HG02884 (cell line): ENCODE measurements at regions not wholly inside any gene's neighbourhood (a gene's known extent, or its start where the extent isn't known, plus 50 kb on each side); places are given as distances from the start of the nearest gene placed in this dataset.

Experiments
- ATAC-seq: cut with Tn5 transposase; IDR thresholded peaks from one replicate; pipeline ENCODE4 v1.9.1; 2021; ENCODE audit warnings: mild to moderate bottlenecking, moderate library complexity; ENCODE audit not compliant: unreplicated experiment

DNA sequence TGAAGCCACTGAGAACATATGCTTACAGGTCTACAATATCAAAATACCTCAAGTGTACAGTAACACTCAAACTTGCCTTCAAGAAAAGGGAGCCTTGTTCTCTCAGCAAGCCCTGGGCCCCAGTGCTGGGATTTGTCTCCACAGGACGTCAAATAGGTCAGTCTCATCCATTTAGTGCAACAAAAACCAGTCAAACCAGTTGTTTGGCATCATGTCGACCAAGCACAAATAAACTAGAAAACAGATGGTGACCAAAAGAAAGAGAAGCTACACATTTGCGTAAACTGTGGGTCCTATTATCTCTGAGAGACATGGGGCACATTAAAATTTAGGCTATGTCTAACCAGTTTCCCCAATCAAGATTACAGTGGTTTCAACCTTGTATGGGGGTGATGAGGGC is 182.6 kb upstream of the PKDCC start:
- ATAC-seq, result no peak

DNA sequence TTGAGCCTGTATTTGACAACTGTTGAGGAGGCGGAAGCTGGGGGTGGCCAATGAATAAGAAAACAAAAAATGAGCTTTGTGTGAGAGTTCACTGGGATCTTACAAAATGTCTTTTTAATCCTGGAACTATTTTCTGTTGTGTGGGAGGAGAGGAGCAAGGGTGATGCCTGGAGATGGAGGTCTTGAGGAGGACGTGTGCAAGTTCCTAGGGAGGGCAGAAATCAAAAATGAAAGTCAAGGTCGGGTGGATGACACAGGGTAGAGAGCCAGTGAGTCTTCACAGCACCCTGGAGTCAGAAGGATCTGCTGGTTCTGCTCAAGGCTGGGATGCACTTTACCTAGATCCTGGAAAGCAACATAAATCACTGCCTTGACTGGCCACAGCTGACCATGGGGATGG is 180.3 kb upstream of the PKDCC start:
- no peak for ATAC-seq

DNA sequence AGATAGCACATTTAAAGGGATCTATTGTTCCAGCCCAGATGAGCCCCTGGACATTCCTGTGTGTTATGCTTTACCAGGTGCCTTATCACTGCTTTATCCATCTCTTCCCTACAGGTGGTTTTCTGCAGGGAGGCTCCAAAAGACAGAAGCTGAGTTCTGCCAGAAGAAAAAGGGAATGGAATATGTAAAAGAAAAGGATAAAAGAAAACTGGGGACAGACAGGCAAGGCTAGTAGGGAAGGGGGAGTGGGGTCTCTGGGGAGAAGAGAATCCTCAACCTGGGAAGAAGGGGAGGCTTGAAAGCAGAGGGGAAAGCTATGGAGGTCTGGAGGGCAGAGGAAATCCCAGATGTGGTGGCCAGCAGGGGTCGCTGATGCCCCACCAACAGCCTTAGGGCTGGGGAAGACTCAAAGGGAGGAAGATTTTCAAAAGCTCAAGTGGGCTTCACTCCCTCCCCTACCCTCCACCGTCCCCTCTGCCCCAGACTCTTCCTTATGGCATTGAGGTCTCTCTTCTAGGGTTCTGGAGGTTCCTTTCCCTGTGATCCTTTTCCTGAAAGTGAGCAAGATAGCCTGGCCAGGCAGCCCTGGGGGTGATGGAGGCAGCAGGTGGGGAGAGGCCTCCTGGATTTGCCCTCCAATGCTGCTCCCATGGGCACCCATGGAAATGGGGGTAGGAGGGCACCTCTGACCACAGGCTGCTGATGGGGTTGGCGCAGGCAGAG is 178.1 kb upstream of the PKDCC start:
- no peak for ATAC-seq

DNA sequence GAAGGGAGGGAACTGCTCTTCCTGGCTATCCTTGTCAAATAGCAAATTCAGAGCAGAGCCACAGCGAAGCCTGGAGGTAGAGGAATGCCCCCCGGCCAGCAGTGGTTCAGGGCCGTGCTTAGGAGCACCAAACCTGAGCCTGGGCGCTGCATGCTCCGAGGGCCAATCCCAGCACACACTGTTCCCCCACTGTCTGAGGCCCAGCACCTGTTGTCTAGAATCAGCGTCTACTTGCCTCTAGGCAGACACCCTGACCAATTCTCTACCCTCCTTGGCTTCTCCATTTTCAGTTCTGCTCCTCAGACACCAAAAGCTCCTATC is 177.6 kb upstream of the PKDCC start:
- no peak for ATAC-seq

DNA sequence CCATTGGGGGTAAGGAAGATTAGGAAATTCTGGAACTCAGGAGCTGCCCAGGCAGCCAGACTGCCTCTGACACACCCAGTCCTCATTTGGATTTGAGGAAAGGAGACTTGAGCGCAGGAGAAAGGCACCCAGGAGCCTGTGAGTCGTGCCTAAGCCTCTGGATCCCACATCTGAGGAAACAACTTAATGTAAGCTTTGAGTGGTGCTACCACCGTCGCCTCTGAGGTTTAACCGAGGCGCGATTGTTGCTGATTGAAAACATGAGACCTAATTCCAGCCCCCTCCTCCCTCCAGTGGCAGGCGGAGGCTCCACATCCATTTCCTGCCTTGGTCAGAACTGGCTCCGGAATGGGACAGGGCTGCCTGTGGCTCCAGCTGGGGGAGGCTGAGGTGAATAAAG is 176.7 kb upstream of the PKDCC start:
- ATAC-seq, result no peak

DNA sequence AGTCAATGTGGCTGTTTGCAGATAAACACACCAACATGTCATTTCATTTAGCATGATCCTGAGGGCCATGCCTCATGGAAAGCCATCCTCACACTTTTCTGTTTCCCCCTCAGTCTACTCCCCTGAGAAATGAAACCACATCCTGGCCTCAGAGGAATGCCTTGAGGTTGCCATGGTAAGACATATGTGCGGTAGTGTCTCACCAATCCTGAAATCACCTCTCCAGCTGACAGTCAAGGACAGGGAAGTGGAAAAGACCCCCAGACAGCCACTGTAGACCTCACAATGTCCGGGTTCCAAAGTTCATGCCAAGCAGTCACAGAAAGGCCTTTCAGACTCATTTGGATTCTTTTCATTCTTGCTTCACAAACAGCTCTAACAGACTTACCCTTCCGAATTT is 175.2 kb upstream of the PKDCC start:
- ATAC-seq, result no peak

DNA sequence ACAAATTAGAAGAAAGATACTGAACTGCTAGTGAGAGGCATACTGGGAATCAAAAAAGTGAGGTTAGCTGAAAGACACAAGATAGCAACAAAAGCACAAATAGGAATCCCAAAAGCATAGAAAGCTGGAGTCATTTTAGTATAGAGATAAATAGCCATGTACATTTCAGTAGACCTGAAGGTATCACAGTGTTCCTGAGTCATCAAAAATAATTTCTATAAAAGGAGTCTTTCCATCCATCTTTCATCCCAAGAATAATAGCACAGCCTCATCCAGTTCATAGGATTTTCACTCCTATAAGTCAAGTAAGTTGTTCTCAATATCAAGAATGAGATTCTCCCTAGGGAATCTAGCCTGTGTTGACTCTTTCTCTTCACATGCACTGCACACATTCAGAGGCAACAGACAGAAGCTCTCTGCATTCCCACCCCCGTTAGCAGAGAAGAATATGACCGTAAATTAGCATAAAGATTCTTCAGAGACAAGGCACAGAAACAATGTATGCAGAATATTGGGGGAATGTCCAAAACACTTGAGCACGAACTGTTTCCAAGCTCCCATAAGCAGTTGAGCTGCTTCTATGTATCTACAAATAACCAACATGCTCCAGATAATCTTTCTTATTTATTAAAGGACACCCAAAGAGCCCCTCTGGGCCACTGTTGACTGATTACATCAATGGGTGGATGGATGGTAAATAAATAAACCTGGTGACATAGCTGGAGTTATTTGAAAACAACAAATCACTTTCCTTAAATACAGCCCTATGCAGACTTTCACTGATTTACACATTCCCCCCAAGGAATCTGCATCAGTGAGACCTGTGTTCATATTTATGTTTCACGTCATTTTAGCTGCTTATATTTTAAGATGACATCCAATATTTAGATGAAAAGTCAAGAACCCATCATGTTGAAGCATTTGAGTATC is 174.5 kb upstream of the PKDCC start:
- no peak for ATAC-seq

DNA sequence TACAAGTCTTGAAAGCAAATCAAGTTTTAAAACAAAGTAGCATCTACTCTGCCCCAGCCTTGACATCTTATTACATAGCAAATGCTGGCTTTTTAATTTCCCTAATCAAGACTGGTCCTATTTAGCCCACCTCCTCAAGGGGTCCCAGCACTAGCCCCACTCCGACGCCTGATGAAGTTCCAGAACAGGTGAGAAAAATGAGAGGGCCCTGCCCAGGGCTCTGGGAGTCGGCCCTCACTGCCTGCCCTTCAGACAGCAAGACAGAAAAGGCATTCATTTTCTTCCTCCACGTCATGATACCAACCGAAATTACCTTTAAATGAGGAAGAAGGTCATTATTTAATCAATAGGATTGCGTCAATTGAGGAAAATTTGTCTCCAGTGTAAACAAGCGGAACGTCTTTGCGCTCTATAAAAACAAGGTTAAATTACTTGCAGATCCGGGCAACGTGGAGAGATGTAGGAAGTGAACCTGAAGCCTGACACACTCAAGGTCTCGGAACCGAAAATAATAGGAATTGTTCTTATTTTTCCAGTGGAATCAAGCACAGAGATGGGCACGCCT is 170.6 kb upstream of the PKDCC start:
- no peak for ATAC-seq

DNA sequence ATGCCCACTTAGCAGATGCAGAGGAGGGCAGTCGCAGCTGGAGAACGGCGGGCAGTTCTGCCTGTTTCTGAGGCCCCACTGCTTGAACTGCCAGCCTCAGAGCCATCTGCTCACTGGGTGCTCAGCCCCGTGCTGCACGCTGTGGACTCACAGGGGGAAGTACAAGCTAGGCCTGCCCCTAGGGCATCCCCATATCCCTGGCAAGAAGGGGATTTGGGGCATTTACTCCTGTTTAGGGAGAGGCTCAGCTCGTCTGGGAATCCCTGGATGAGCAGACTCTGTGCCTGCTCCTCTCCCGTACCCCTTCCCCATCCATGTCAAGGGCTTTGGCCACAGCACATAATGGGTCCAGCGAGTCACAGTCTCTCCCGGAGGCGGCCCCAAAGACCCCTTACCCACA is 169.8 kb upstream of the PKDCC start:
- no peak for ATAC-seq

DNA sequence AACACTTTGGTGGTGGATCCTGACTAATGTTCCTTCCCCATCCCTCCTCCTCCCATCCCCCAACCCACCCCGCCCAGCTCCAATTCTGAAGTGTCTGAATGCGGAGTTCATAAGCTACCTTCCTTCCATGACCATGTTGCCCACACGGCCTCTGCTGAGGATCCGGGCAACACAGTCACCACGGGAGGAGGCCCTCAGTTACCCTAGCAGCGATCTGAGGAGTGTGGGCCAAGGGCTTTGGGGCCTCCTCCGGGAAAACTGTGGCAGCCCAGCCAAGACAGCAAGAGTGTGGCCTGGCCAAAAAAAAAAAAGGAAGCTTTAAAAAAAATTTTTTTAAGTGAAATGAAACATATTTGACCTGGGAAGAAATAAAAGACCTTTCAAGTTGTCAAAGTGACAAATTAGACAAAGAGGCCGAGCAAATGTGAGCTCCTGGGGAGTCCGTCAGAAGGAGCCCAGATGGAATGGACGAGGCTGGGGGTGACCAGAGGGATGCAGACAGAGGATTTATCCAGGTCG is 169.0 kb upstream of the PKDCC start:
- ATAC-seq, result no peak

DNA sequence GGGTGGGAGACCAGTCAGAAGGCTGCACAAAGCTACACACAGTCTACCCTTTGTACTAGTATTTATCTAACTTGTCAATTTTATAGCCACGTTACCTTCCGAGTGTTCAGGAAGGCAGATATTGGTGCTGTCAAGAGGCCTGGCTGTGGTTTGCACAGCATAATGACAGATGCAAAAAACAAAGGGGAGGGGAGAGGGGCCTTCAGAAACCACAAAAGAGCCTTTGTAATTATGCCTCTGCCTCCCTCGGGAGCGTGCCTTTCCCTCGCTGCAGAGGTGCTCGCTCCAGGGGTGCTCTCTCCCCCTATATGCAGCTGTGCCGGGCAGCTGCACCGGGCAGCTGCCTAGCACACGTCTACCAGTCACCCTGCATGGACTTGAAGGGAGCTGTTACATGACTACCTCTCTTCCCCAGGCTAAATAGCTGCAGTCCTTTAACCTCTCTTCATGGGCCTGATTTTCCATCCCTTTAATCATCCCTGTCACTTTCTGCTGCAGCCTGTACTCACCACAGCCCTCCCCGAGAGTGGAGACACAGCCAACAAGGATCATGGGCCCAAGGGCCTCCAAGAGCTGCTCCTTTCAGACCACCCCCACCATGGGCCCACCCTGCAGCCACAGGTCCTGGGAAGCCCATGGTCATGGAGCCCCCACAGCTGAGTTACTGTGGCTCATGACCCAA is 168.4 kb upstream of the PKDCC start:
- no peak for ATAC-seq

DNA sequence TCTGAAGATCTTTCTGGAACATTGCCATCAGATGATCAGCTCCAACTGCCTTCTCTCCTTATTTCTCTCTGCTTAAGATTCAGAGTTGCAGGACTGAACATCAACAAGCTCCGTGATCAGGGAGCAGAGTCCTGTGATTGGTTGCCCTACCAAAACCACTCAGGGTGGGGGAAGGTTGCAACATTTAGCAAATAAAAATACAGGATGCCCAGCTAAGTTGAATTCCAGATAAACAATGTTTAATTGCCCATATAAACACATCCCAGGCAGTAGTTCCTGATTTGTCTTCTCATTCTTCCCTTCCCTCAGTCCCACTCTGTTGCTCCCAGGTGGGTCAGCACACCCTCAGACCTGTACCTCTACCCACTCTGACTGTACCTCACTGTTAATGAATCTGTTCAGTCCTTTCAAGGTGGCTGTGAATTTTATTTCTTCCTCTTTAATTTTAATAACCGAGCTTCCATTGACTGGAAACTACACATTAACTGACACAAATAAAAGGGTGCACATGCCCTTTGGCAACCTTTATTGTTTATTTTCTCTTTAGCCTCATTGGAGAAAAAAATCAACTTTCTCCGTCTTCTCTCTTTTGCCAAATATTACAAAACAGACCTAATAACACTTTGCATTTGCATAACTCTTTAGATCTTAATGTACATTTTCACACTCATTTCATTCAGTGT is 167.1 kb upstream of the PKDCC start:
- ATAC-seq, result no peak

DNA sequence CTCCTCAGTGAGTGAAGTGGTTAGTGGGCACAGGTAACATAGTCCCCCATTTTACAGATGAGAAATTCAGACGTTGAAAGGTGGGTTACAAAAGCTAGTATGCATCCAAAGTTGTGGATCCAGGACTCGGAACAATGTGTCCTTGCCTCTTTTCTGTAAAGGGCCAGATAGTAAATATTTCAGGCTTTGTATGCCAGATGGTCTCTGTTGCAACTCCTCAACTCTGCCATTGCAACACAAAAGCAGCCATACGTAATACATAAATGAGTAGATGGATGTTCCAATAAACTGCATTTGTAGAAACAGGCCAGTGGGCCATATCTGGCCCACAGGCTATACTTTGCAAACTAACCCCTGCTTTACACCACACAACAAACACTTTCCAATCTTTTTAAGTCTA is 166.6 kb upstream of the PKDCC start:
- ATAC-seq, result no peak

DNA sequence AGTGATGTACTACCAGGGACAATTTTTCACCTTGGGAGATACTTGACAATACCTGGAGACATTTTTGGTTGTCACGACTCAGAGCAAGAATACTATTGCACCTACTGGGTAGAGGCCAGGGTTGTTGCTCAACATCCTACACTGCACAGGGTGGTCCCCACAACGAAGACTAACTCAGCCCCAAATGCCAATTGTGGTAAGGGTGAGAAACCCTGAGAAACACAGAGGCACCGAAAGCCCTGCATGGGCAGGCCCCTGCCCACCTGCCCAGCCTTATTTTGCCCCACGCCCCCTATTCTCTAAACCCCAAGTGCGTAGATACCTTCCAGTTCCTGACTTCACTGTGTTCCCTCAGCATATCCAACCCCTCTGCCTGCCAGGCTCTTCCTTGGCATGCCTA is 163.1 kb upstream of the PKDCC start:
- no peak for ATAC-seq

DNA sequence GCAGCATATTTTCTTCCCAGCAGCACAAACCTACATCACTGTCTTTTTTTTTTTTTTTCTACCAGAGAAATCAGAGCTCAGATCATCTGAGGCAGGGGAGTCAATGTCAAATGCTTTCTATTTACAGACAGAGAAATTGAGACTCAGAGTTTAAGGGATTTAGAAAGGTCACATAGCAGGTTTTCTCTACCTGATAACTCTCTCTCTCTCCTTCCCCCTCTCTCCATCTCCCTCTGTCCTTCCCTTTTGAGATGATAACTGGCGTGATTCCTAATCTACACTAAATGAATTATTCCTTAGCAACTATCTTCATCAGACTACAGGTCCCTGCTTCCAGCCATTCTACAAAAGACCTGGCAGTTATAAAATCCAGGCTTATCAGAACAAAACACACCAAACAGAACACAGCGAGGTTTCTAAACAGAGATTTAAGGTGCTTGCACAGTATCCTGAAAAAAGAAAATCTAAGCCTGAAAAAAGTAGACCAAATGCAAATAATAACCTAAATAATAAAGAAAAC is 161.6 kb upstream of the PKDCC start:
- ATAC-seq, result no peak

DNA sequence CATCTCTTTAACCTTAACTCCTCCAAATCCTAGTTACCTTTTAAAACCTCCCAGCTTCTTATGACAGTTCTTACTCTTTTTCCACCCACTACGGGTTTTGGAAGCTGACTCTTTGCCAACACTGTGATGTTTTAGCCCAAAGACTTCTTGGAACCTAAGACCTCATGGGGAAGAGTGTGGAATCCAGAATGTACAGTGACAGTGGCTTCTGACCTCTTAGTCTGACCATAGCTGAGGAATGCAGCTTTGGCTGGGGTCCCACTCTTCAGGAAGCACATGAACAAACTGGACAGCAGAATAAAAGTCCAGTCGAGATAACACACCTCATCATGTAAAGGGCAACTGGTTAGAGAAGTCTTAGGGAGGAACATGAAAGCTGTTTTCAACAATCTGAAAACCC is 161.1 kb upstream of the PKDCC start:
- no peak for ATAC-seq

DNA sequence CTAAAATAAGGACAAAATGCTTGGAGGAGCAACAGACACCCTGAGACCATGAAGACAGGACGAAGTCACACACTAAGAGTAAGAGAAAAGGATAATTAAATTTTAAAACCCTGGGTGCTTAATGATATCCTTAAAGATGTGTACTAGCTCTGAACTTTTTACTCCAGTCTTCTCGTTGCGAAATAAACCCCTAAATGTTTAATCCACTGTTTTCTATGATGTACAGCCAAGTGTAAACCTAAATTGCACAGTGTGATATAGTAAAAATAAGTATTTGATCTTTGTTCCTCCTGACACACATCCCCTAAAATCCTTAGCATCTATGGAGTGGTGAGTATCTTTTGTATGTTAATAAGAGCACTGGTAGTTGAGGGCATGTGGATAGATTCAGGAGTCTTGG is 157.5 kb upstream of the PKDCC start:
- no peak for ATAC-seq

DNA sequence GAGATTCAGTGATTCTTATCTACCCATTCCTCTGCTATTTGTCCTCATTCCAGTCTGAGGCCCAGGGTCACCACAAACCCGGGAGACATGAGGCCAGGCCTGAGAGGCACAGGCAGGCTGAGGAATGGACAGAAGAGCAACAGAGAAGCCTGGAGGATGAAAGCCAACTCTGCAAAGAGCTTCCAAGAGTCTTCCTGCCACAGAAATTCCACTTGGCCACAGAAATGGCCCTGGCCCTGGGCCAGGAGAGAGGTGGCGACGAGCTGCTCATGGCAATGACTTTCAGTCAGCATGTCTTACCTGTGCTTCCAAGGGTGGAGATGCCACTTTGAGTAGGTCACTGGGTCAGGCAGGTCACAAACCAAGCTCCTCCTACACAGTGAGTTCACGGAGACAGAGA is 155.3 kb upstream of the PKDCC start:
- no peak for ATAC-seq

DNA sequence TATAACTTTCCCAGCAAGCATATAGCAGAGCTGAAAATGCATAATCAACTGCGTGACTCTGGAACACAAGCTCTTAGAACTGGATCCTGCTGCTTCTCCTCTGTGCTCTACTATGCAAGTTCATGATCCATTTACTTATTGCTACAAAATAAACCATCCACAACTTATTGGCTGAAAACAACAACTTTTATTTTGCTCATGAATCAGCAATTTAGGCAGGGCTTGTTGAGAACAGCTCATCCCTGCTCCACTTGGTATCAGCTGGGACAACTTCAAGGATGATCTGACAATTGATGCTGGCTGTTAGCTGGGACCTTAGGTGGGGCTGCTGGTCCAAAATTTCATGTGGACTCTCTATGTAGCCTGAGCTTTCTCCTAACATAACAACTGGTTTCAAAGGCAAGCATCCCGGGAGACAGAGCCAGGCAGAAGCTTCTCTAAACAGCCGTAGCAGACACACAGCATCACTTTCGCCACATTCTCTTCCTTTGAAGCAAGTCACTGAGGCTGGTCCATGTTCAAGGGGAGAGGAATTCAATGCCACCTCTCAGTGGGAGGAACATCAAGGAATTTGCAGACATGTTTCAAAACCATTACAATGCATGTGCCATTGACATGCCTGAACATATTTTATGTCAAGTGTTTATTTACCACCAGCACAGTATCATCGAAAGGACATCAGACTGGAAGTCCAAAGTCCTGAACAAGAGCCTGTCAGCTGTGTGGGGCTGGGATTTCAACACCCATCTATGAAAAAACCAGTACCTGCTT is 153.1 kb upstream of the PKDCC start:
- ATAC-seq, result no peak

DNA sequence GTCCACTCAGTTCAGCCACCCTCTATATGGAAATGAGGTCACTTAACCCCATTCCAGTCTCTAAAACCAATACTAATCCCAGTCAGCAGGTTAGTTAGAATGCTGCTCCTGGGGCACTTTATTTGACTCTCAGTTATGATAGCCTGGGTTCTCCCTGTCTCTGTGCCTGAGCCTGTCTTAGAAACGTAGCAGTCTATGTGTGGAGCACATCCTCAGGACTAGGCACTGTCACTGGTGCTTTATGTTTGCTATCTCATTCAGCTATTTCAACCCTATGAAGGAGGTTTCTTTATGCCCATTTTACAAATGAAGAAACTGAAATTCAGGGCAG is 152.5 kb upstream of the PKDCC start:
- no peak for ATAC-seq
